Mesenchymal stem cell (in vitro differentiated cells and primary cell): ENCODE measurements at regions not wholly inside any gene's neighbourhood (a gene's known extent, or its start where the extent isn't known, plus 50 kb on each side); places are given as distances from the start of the nearest gene placed in this dataset.
A peak's percentile ranks its signal among the peaks of the same experiment; 100 is the strongest.
"Not testable (repeated sequence)": the region's sequence is repeated elsewhere in the genome, so short reads cannot be mapped to it uniquely, and the experiment has no call there.

Experiments
- DNase-seq: peaks from one replicate; pipeline ENCODE4 v3.0.0-alpha.2; 2013
- H2AFZ ChIP-seq: one replicate; pipeline ENCODE4 v1.6.1; 2013; ENCODE audit warnings: low read depth, mild to moderate bottlenecking, control low read depth, inconsistent platforms, low read length, moderate library complexity
- H2AK5ac ChIP-seq: 2 replicates; pipeline ENCODE4 v1.6.1; 2013; ENCODE audit warnings: low read length, moderate library complexity, mild to moderate bottlenecking, inconsistent platforms; ENCODE audit not compliant: severe bottlenecking
- H2BK120ac ChIP-seq: one replicate; pipeline ENCODE4 v1.6.1; 2013; ENCODE audit warnings: low read depth, mild to moderate bottlenecking, inconsistent platforms, low read length, moderate library complexity
- H2BK12ac ChIP-seq, 2 experiments: one replicate each; pipeline ENCODE4 v1.6.1; 2013; ENCODE audit warnings: inconsistent platforms in 2 of 2, low read length in 2 of 2, mild to moderate bottlenecking in 2 of 2, moderate library complexity in 2 of 2, control low read depth in 1 of 2
- H2BK15ac ChIP-seq: one replicate; pipeline ENCODE4 v1.6.1; 2013; ENCODE audit warnings: mild to moderate bottlenecking, low read depth, inconsistent platforms; ENCODE audit not compliant: poor library complexity, severe bottlenecking
- H2BK5ac ChIP-seq: 2 replicates; pipeline ENCODE4 v1.6.1; 2013; ENCODE audit warnings: low read depth, mild to moderate bottlenecking, low read length, control low read depth, inconsistent platforms; ENCODE audit not compliant: poor library complexity, severe bottlenecking
- H3K14ac ChIP-seq, 2 experiments: one replicate each; pipeline ENCODE4 v1.6.1; 2013; ENCODE audit warnings: inconsistent platforms in 2 of 2, low read length in 2 of 2, control low read depth in 1 of 2, mild to moderate bottlenecking in 1 of 2, moderate library complexity in 1 of 2
- H3K18ac ChIP-seq, 2 experiments: one replicate each; pipeline ENCODE4 v1.6.1; 2013; ENCODE audit warnings: inconsistent platforms in 2 of 2, low read length in 2 of 2, control low read depth in 1 of 2, low read depth in 1 of 2, mild to moderate bottlenecking in 1 of 2
- H3K23ac ChIP-seq, 2 experiments: one replicate each; pipeline ENCODE4 v1.6.1; 2013; ENCODE audit warnings: inconsistent platforms in 2 of 2, low read length in 2 of 2, mild to moderate bottlenecking in 2 of 2, moderate library complexity in 2 of 2, control low read depth in 1 of 2
- H3K27ac ChIP-seq: 2 replicates; pipeline ENCODE4 v1.5.1; 2013; ENCODE audit warnings: mild to moderate bottlenecking, moderate library complexity, low read length, control low read depth, inconsistent platforms; ENCODE audit not compliant: poor library complexity, severe bottlenecking
- H3K27me3 ChIP-seq, 2 experiments: 2 replicates each; pipeline versions ENCODE4 v1.6.1 to v1.7.0; 2013; ENCODE audit warnings: low read length in 2 of 2, mild to moderate bottlenecking in 2 of 2, moderate library complexity in 2 of 2, control low read depth in 1 of 2, inconsistent platforms in 1 of 2; ENCODE audit not compliant: control insufficient read depth in 1 of 2, insufficient read depth in 1 of 2
- H3K36me3 ChIP-seq, 2 experiments: 2 replicates each; pipeline versions ENCODE4 v1.6.1 to v1.7.0; 2013; ENCODE audit warnings: low read length in 2 of 2, control low read depth in 1 of 2, inconsistent platforms in 1 of 2, low read depth in 1 of 2, mild to moderate bottlenecking in 1 of 2; ENCODE audit not compliant: insufficient read depth in 2 of 2, control insufficient read depth in 1 of 2
- H3K4ac ChIP-seq, 2 experiments: one replicate each; pipeline ENCODE4 v1.6.1; 2013; ENCODE audit warnings: inconsistent platforms in 2 of 2, low read length in 2 of 2, mild to moderate bottlenecking in 2 of 2, moderate library complexity in 2 of 2, control low read depth in 1 of 2, low read depth in 1 of 2
- H3K4me1 ChIP-seq: 2 replicates; pipeline ENCODE4 v1.6.1; 2013; ENCODE audit warnings: low read depth, low read length, control low read depth; ENCODE audit not compliant: control insufficient read depth, insufficient read depth
- H3K4me2 ChIP-seq: 2 replicates; pipeline ENCODE4 v1.6.1; 2013; ENCODE audit warnings: low read length, mild to moderate bottlenecking, inconsistent platforms; ENCODE audit not compliant: poor library complexity, severe bottlenecking
- H3K4me3 ChIP-seq, 2 experiments: 2 replicates each; pipeline versions ENCODE4 v1.5.1 to v1.7.0; 2013; ENCODE audit warnings: low read length in 2 of 2, mild to moderate bottlenecking in 2 of 2, control low read depth in 1 of 2, low read depth in 1 of 2; ENCODE audit not compliant: insufficient read depth in 1 of 2
- H3K79me1 ChIP-seq: replicated peaks from 2 replicates; pipeline ENCODE4 v1.6.1; 2013; ENCODE audit warnings: mild to moderate bottlenecking, control low read depth, low read length, inconsistent platforms; ENCODE audit not compliant: poor library complexity, severe bottlenecking
- H3K9ac ChIP-seq: 2 replicates; pipeline ENCODE4 v1.7.0; 2013; ENCODE audit warnings: mild to moderate bottlenecking, low read length, moderate library complexity
- H3K9me3 ChIP-seq: 2 replicates; pipeline ENCODE4 v1.7.0; 2013; ENCODE audit warnings: mild to moderate bottlenecking, low read length; ENCODE audit not compliant: control insufficient read depth
- H4K8ac ChIP-seq: one replicate; pipeline ENCODE4 v1.6.1; 2013; ENCODE audit warnings: inconsistent platforms, mild to moderate bottlenecking, low read length, moderate library complexity
- H4K91ac ChIP-seq: one replicate; pipeline ENCODE4 v1.6.1; 2013; ENCODE audit warnings: mild to moderate bottlenecking, low read length, inconsistent platforms
- WGBS: methylation state at CpG from one replicate; pipeline ENCODE4 v1.1.7; 2013; ENCODE audit warnings: mixed read lengths; 5-methylcytosine and 5-hydroxymethylcytosine counted together

- 82% methylated on average over 18 of the region's 18 CpGs for WGBS
- H3K18ac ChIP-seq, result peak overlapping the region in 1 of 2 experiments; percentile 54
- H3K36me3 ChIP-seq, H2BK15ac ChIP-seq, H3K23ac ChIP-seq, H3K27ac ChIP-seq, DNase-seq, H3K4me1 ChIP-seq, H2AK5ac ChIP-seq, H3K4ac ChIP-seq, H2BK12ac ChIP-seq, H3K79me1 ChIP-seq, H3K4me2 ChIP-seq, H3K4me3 ChIP-seq, H2BK5ac ChIP-seq, H3K9ac ChIP-seq, H3K14ac ChIP-seq, H2BK120ac ChIP-seq, H4K91ac ChIP-seq, H3K9me3 ChIP-seq, H3K27me3 ChIP-seq, H2AFZ ChIP-seq: not testable (repeated sequence)
- peak overlapping the region; percentile 28 for H4K8ac ChIP-seq
Measured at GRCh38 chr6:80497696-80498486, 391.4 kb downstream of the BCKDHB start.

- no peak overlapping the region for H3K4ac ChIP-seq
- H2BK12ac ChIP-seq, result no peak overlapping the region
- no peaks in the 10 kb centered on the region for H3K36me3 ChIP-seq
- no peaks in the 10 kb centered on the region for H3K9me3 ChIP-seq
- no peaks in the 10 kb centered on the region for H3K27me3 ChIP-seq
- H2BK15ac ChIP-seq, result no peak overlapping the region
- no peak overlapping the region for H3K23ac ChIP-seq
- no peak overlapping the region for H3K14ac ChIP-seq
- DNase-seq, result no peak
- no peaks in the 10 kb centered on the region for H3K4me1 ChIP-seq
- H3K4me3 ChIP-seq, result no peak overlapping the region
- no peak overlapping the region for H3K9ac ChIP-seq
- no peak overlapping the region for H2AFZ ChIP-seq
- no peak overlapping the region for H2AK5ac ChIP-seq
- H3K27ac ChIP-seq, result no peak overlapping the region
- H3K79me1 ChIP-seq, result no peaks in the 10 kb centered on the region
- no peak overlapping the region for H3K4me2 ChIP-seq
- 100% methylated on average over 1 of the region's 3 CpGs for WGBS
- H2BK120ac ChIP-seq, result no peak overlapping the region
- no peak overlapping the region for H2BK5ac ChIP-seq
- H4K8ac ChIP-seq, result no peak overlapping the region
- H4K91ac ChIP-seq, result no peak overlapping the region
- peak overlapping the region in 1 of 2 experiments; percentile 21 for H3K18ac ChIP-seq
Measured at GRCh38 chr6:80489911-80490635, 383.6 kb downstream of the BCKDHB start.

GRCh38 chr6:80488190-80488589, 381.7 kb downstream of the BCKDHB start:
- Histone ChIP-seq H3K9me3 (no peaks in the 10 kb centered on the region), H2AK5ac (no peak overlapping the region), H4K91ac (no peak overlapping the region), H3K23ac (no peak overlapping the region), H2BK12ac (no peak overlapping the region), H2BK120ac (no peak overlapping the region), H3K36me3 (no peaks in the 10 kb centered on the region), H3K18ac (no peak overlapping the region), H3K27ac (no peak overlapping the region), H3K14ac (no peak overlapping the region), H2AFZ (no peak overlapping the region), H3K27me3 (no peaks in the 10 kb centered on the region), H2BK5ac (no peak overlapping the region), H3K4ac (no peak overlapping the region), H3K79me1 (no peaks in the 10 kb centered on the region), H4K8ac (no peak overlapping the region), H2BK15ac (no peak overlapping the region), H3K4me1 (no peaks in the 10 kb centered on the region), H3K4me2 (no peak overlapping the region), H3K4me3 (no peak overlapping the region), H3K9ac (no peak overlapping the region)
- no peak for DNase-seq
- WGBS, result 79% methylated on average over 2 of the region's 2 CpGs

- H4K91ac ChIP-seq, H3K4me2 ChIP-seq, H3K4me1 ChIP-seq, H2BK12ac ChIP-seq, H3K27me3 ChIP-seq, DNase-seq, H2AFZ ChIP-seq, H3K27ac ChIP-seq, H2BK15ac ChIP-seq, H3K79me1 ChIP-seq, H2BK120ac ChIP-seq, H2BK5ac ChIP-seq, H3K4me3 ChIP-seq, H3K36me3 ChIP-seq, H3K18ac ChIP-seq, H3K9ac ChIP-seq, H2AK5ac ChIP-seq, H3K9me3 ChIP-seq, H3K4ac ChIP-seq, H3K23ac ChIP-seq, H3K14ac ChIP-seq, H4K8ac ChIP-seq: not testable (repeated sequence)
- WGBS, result 100% methylated on average over 12 of the region's 12 CpGs
Measured at GRCh38 chr6:80485494-80485893, 379.0 kb downstream of the BCKDHB start.
